K562 (cell line): ENCODE measurements at regions not wholly inside any gene's neighbourhood (a gene's known extent, or its start where the extent isn't known, plus 50 kb on each side); places are given as distances from the start of the nearest gene placed in this dataset.
"Not testable (repeated sequence)": the region's sequence is repeated elsewhere in the genome, so short reads cannot be mapped to it uniquely, and the experiment has no call there.

ENCODE experiments used
- ATAC-seq: fragments of 200-7000 bp; cut with Tn5 transposase; 3 replicates; pipeline ENCODE4 v1.9.1; 2020; ENCODE audit warnings: moderate library complexity
- BruUV-seq: library from RNA; stranded (reverse); fragments of 400-500 nt; replicated peaks from 2 replicates; lab custom pipeline; 2021; lab: Mats Ljungman, UMichigan
- CTCF ChIA-PET: fragments of 300-600 bp; formaldehyde crosslinking; extraction: SDS; loops from one replicate; lab custom pipeline; 2021; ENCODE audit warnings: low intra/inter-chr PET ratio; lab: Yijun Ruan, JAX
- POLR2A ChIA-PET: fragments of 300-600, 350-650 bp; sonication (Branson Sonifier 250); formaldehyde crosslinking; extraction: SDS; loops from one replicate; lab custom pipeline; 2021; ENCODE audit warnings: antibody characterized with exemption, inconsistent platforms; lab: Yijun Ruan, JAX
- DNase-seq, 4 experiments: peaks; one replicate each; pipeline versions ENCODE4 v3.0.0 to v3.0.0-alpha.2; 2011 to 2018; ENCODE audit warnings: low spot score in 3 of 4, mixed read lengths in 3 of 4; ENCODE audit errors: extremely low read depth in 1 of 4
- FAIRE-seq: peaks from 2 replicates; lab custom pipeline; 2011; peaks lifted over from hg19 to GRCh38; lab: Jason Lieb, UNC
- H2AFZ ChIP-seq: 2 replicates; pipeline ENCODE4 v1.6.0; 2011; ENCODE audit warnings: low read depth, low read length, control low read depth, inconsistent platforms
- H3K27ac ChIP-seq: fragments of 200-600 bp; 3 replicates; pipeline ENCODE4 v1.8.0; 2011; ENCODE audit warnings: low read depth, mild to moderate bottlenecking, control low read depth, inconsistent platforms, low read length, moderate library complexity, mixed read lengths; ENCODE audit errors: extremely low read depth
- H3K27me3 ChIP-seq, 2 experiments: fragments of 300-600 bp in 1 of 2; 2 replicates in 1 of 2; 3 replicates in 1 of 2; pipeline versions ENCODE4 v1.6.0 to v1.8.0; 2011; ENCODE audit warnings: inconsistent platforms in 2 of 2, low read length in 2 of 2, mild to moderate bottlenecking in 1 of 2, mixed read lengths in 1 of 2, moderate library complexity in 1 of 2; ENCODE audit not compliant: control insufficient read depth in 2 of 2, insufficient read depth in 2 of 2
- H3K36me3 ChIP-seq: fragments of 300-600 bp; 3 replicates; pipeline ENCODE4 v1.8.0; 2011; ENCODE audit warnings: mild to moderate bottlenecking, low read length, inconsistent platforms; ENCODE audit not compliant: control insufficient read depth, insufficient read depth
- H3K4me1 ChIP-seq, 2 experiments: fragments of 200-600 bp in 1 of 2; replicated peaks in 1 of 2; 2 replicates in 1 of 2; 3 replicates in 1 of 2; pipeline versions ENCODE4 v1.5.1 to v1.8.0; 2011; ENCODE audit warnings: inconsistent platforms in 2 of 2, low read length in 2 of 2, mild to moderate bottlenecking in 1 of 2, mixed read lengths in 1 of 2, moderate library complexity in 1 of 2; ENCODE audit not compliant: control insufficient read depth in 2 of 2, insufficient read depth in 2 of 2
- H3K4me2 ChIP-seq: 2 replicates; pipeline ENCODE4 v1.6.1; 2011; ENCODE audit warnings: low read length, control low read depth, inconsistent platforms, mixed read lengths; ENCODE audit not compliant: insufficient read depth
- H3K4me3 ChIP-seq: fragments of 200-600 bp; sonication (generic), shearing (Covaris generic); 2 replicates; pipeline ENCODE4 v1.5.1; 2016; ENCODE audit warnings: control low read depth, inconsistent platforms
- H3K79me2 ChIP-seq: fragments of 200-600 bp; 3 replicates; pipeline ENCODE4 v1.8.0; 2011; ENCODE audit warnings: low read length, inconsistent platforms; ENCODE audit not compliant: control insufficient read depth, insufficient read depth
- H3K9ac ChIP-seq, 2 experiments: 2 replicates each; pipeline versions ENCODE4 v1.6.0 to v1.6.1; 2011; ENCODE audit warnings: low read depth in 2 of 2, low read length in 2 of 2, control low read depth in 1 of 2, inconsistent platforms in 1 of 2, mild to moderate bottlenecking in 1 of 2, mixed read lengths in 1 of 2; ENCODE audit not compliant: insufficient read depth in 1 of 2
- H3K9me1 ChIP-seq: one replicate; pipeline ENCODE4 v1.6.0; 2011; ENCODE audit warnings: inconsistent platforms, mild to moderate bottlenecking, low read length, moderate library complexity; ENCODE audit not compliant: control insufficient read depth, insufficient read depth
- H3K9me3 ChIP-seq: replicated peaks from 2 replicates; pipeline ENCODE4 v1.5.1; 2011; ENCODE audit warnings: low read depth, low read length, inconsistent platforms; ENCODE audit not compliant: control insufficient read depth, insufficient read depth
- H4K20me1 ChIP-seq: replicated peaks from 2 replicates; pipeline ENCODE4 v1.6.1; 2011; ENCODE audit warnings: low read length, inconsistent platforms, mixed read lengths; ENCODE audit not compliant: control insufficient read depth, insufficient read depth
- MAX ChIP-seq: sonication (generic); formaldehyde crosslinking; IDR thresholded peaks from 2 replicates; pipeline ENCODE4 v1.9.0; 2022; ENCODE audit warnings: mild to moderate bottlenecking, missing genetic modification reagents
- MGA ChIP-seq: fragments of 450-650 bp; IDR thresholded peaks from 2 replicates; pipeline ENCODE4 v1.6.1; 2016; ENCODE audit warnings: mild to moderate bottlenecking, moderate library complexity
- SPI1 ChIP-seq: IDR thresholded peaks from 2 replicates; pipeline ENCODE4 v1.6.1; 2011; ENCODE audit warnings: low read depth, low read length, control low read depth, borderline replicate concordance
- ZBTB33 ChIP-seq: sonication (generic); formaldehyde crosslinking; IDR thresholded peaks from 2 replicates; pipeline ENCODE4 v1.8.1; 2023; ENCODE audit warnings: mild to moderate bottlenecking, missing genetic modification reagents
- ZFX ChIP-seq: sonication (generic); formaldehyde crosslinking; IDR thresholded peaks from 2 replicates; pipeline ENCODE4 v1.8.0; 2022; ENCODE audit warnings: mild to moderate bottlenecking, missing genetic modification reagents, moderate library complexity
- WGBS: fragments of 100-300 bp; shearing (Covaris generic); methylation state at CpG from one replicate; pipeline ENCODE4 v1.1.6; 2016; ENCODE audit warnings: low coverage, mixed read lengths; ENCODE audit not compliant: insufficient coverage; ENCODE audit errors: missing lambda C conversion rate; 5-methylcytosine and 5-hydroxymethylcytosine counted together
- in situ Hi-C: fragments of 300-500 bp; cut with MboI; formaldehyde crosslinking; loops from 4 replicates; pipeline ENCODE4 v1.15.0; 2018; ENCODE audit warnings: inconsistent platforms, mixed read lengths
- intact Hi-C: fragments of 100-400 bp; cut with micrococcal nuclease; formaldehyde crosslinking; loops from 2 replicates; pipeline ENCODE4 v1.14.2; 2022

GRCh38 chr7:6926193-6927174 is 100.4 kb upstream of the CCZ1B start:
- intact Hi-C loops = not testable (repeated sequence)
- TF ChIP-seq MGA = peak; percentile 45
- peak; percentile 82 for TF ChIP-seq MAX
- 0 out of 2 replicates have a peak, but pooled peaks have one; percentile 32 for TF ChIP-seq ZFX (CRISPR knock-in tag)
- TF ChIP-seq ZBTB33 = peak; percentile 49
- TF ChIP-seq SPI1 = peak; percentile 91

More at GRCh38 chr7:6926193-6927174, 100.4 kb upstream of the CCZ1B start:
- H3K9me3 ChIP-seq, H3K9ac ChIP-seq, H3K9me1 ChIP-seq, in situ Hi-C loops, POLR2A ChIA-PET, H3K27ac ChIP-seq, H3K4me3 ChIP-seq, ATAC-seq, H3K27me3 ChIP-seq, FAIRE-seq, BruUV-seq, CTCF ChIA-PET, H4K20me1 ChIP-seq, H3K79me2 ChIP-seq, H3K36me3 ChIP-seq, H3K4me2 ChIP-seq: not testable (repeated sequence)
- 62% methylated on average over 13 of the region's 26 CpGs for WGBS
- peak in 1 of 4 experiments; percentile 15 for DNase-seq
- Histone ChIP-seq H3K4me1 (peaks cover 2 to 16% of the 10 kb centered on the region in 2 experiments; a peak in 4 of 5 replicates), H2AFZ (peak overlapping the region; percentile 74)
